ENCODE measurements at regions not wholly inside any gene's neighbourhood (a gene's known extent, or its start where the extent isn't known, plus 50 kb on each side); places are given as distances from the start of the nearest gene placed in this dataset.

- TF ChIP-seq YY1 (IDR thresholded peaks at IDR 0.05; ENCODE audit: insufficient read depth, insufficient read length) (no peak), ZNF274 (IDR thresholded peaks at IDR 0.05; ENCODE audit: low read depth, low read length) (no peak), SUZ12 (IDR thresholded peaks at IDR 0.05; ENCODE audit: extremely low read depth, insufficient read depth, insufficient read length) (no peak)
Measured at GRCh38 chr5:1734271-1734907, 65.2 kb downstream of the MRPL36 start.
